Coronary artery (tissue), 2 donors: ENCODE measurements at regions not wholly inside any gene's neighbourhood (a gene's known extent, or its start where the extent isn't known, plus 50 kb on each side); places are given as distances from the start of the nearest gene placed in this dataset.
"Not testable (repeated sequence)": the region's sequence is repeated elsewhere in the genome, so short reads cannot be mapped to it uniquely, and the experiment has no call there.

Source experiments
- DNase-seq: peaks from one replicate; pipeline ENCODE4 v3.0.0-alpha.2; 2017; ENCODE audit warnings: low spot score
- H3K27ac ChIP-seq, 2 donors: fragments of 200-600 bp; sonication (generic); one replicate each; pipeline ENCODE4 v1.5.1; 2016 to 2019
- H3K4me3 ChIP-seq: fragments of 200-600 bp; sonication (generic); 2 replicates; pipeline ENCODE4 v1.5.1; 2016; ENCODE audit warnings: mild to moderate bottlenecking, moderate library complexity
- CTCF ChIP-seq: fragments of 200-600 bp; sonication (generic); IDR thresholded peaks from one replicate; pipeline ENCODE4 v1.5.1; 2019; ENCODE audit warnings: antibody characterized with exemption

GRCh38 chr16:73405851-73406250 lies 357.9 kb upstream of the ZFHX3 start:
- DNase-seq = no peak
- TF ChIP-seq CTCF = no peak
- Histone ChIP-seq H3K4me3 (no peak overlapping the region), H3K27ac (no peak overlapping the region)

- H3K4me3 ChIP-seq = no peak overlapping the region
- H3K27ac ChIP-seq = no peak overlapping the region
- no peak for DNase-seq
- TF ChIP-seq CTCF = no peak
Measured at GRCh38 chr16:73404001-73404400, 356.1 kb upstream of the ZFHX3 start.

GRCh38 chr16:73403291-73403690 lies 355.4 kb upstream of the ZFHX3 start:
- H3K27ac ChIP-seq = no peak overlapping the region
- no peak for DNase-seq
- TF ChIP-seq CTCF = no peak
- no peak overlapping the region for H3K4me3 ChIP-seq

DNA sequence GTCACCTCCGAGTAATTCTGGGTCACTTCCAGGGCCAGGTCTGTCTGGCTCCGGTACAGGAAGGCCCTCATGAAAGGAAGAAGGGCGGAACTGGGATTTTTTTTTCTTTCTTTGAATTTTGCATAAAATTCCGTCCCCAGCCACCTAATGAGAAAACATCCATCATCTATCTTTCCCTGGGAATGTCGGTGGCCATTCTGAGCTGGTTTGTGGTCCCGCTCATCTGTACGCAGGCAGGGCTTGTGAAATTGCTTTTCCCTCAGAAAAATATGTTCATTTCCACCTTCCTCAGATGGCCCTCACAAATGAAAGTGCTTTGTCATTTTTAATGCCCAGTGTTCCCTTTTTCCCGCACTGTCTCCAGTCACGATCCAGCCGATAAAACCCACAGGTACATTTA lies 353.0 kb upstream of the ZFHX3 start:
- H3K4me3 ChIP-seq = no peak overlapping the region
- H3K27ac ChIP-seq = no peak overlapping the region
- TF ChIP-seq CTCF = no peak
- no peak for DNase-seq

DNA sequence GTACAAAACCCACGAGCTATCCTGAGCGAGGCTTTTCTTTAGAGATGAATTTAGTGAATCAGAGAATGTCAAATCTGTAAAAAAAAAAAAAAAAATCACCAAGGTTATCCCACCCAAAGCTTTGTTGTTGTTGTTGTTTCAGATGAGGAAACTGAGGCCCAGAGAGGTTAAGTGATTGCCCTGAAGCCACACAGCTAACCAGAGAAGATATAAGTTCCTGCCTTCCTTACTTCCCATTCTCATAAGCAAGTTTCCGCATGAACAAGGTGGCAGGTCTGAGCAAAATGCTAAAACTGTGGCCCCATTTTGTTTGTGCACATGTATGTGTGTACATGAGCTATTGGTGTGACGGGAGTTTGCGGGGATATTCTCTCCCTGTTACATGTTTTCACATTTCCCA lies 352.1 kb upstream of the ZFHX3 start:
- no peak for TF ChIP-seq CTCF
- Histone ChIP-seq H3K4me3 (no peak overlapping the region), H3K27ac (no peak overlapping the region)
- DNase-seq = no peak

DNA sequence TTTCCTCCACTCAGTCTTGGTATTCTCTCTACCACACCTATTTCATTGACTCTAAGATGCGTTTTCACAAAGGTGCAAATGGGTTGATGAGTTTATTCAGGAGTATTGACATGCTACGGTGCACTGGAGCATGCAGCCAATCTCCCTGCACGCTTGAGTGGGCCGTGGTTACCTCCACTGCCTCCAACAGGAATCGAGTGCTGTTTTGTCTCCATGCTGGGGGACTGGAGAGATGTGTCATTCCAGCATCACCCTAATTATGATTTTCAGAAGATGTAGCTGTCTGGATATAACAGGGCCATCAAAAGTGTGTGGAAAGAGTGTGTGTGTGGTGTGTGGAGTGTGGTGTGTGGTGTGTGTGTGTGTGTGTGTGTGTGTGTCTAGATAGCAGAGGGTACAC lies 351.6 kb upstream of the ZFHX3 start:
- Histone ChIP-seq H3K27ac (no peak overlapping the region), H3K4me3 (no peak overlapping the region)
- peak; percentile 24 for DNase-seq
- TF ChIP-seq CTCF = no peak

GRCh38 chr16:73398604-73399003 lies 350.7 kb upstream of the ZFHX3 start:
- H3K27ac ChIP-seq, DNase-seq, H3K4me3 ChIP-seq: not testable (repeated sequence)

GRCh38 chr16:73396556-73396955 lies 348.6 kb upstream of the ZFHX3 start:
- H3K4me3 ChIP-seq = no peak overlapping the region
- DNase-seq = peak; percentile 9
- no peak overlapping the region for H3K27ac ChIP-seq
- no peak for TF ChIP-seq CTCF
